ENCODE measurements at regions not wholly inside any gene's neighbourhood (a gene's known extent, or its start where the extent isn't known, plus 50 kb on each side); places are given as distances from the start of the nearest gene placed in this dataset.

DNA sequence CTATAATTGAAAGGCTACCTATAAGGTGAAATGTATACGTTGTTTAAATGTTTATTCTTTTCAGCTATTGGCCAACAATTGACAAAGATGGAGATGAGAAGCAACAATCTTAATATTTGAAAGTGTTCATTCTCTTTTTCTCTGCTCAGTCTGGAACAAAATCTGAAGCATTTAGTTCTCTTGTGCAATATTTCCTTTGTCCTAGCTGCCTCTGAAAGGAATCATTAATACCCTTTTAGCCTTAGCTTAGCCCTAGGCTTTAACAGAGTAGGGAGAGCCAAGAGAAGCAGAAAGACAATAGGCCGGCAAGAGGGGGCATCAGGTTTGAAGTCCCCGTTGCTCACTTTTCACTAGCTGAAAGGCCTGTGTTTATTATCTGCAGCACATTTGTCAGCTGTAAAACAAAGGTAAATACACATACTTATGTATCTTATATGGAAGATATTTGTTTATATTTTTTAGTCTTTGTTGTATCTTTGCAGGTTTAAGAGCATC is 422.5 kb upstream of the SEMA6D start:
- TF ChIP-seq, protein P1, sequence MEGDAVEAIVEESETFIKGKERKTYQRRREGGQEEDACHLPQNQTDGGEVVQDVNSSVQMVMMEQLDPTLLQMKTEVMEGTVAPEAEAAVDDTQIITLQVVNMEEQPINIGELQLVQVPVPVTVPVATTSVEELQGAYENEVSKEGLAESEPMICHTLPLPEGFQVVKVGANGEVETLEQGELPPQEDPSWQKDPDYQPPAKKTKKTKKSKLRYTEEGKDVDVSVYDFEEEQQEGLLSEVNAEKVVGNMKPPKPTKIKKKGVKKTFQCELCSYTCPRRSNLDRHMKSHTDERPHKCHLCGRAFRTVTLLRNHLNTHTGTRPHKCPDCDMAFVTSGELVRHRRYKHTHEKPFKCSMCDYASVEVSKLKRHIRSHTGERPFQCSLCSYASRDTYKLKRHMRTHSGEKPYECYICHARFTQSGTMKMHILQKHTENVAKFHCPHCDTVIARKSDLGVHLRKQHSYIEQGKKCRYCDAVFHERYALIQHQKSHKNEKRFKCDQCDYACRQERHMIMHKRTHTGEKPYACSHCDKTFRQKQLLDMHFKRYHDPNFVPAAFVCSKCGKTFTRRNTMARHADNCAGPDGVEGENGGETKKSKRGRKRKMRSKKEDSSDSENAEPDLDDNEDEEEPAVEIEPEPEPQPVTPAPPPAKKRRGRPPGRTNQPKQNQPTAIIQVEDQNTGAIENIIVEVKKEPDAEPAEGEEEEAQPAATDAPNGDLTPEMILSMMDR (IDR thresholded peaks at IDR 0.05) = no peak
- no peak for TF ChIP-seq POLR2A (IDR thresholded peaks at IDR 0.05)

Measured in lower leg skin (tissue), 3 donors.